ENCODE measurements at regions not wholly inside any gene's neighbourhood (a gene's known extent, or its start where the extent isn't known, plus 50 kb on each side); places are given as distances from the start of the nearest gene placed in this dataset.
"Not testable (repeated sequence)": the region's sequence is repeated elsewhere in the genome, so short reads cannot be mapped to it uniquely, and the experiment has no call there.

- no peak for DNase-seq
Observed at GRCh38 chr6:144544266-144544830, 259.2 kb downstream of the UTRN start.

- no peak for DNase-seq
Observed at GRCh38 chr6:144546807-144547206, 261.7 kb downstream of the UTRN start.

GRCh38 chr6:144547409-144547808 lies 262.3 kb downstream of the UTRN start:
- no peak for DNase-seq

- DNase-seq: no peak
Observed at GRCh38 chr6:144548536-144548935, 263.4 kb downstream of the UTRN start.

GRCh38 chr6:144549837-144550747 lies 265.0 kb downstream of the UTRN start:
- DNase-seq: no peak

GRCh38 chr6:144551339-144551738 lies 266.2 kb downstream of the UTRN start:
- DNase-seq: no peak

- DNase-seq: no peak
Observed at GRCh38 chr6:144555066-144555465, 269.9 kb downstream of the UTRN start.

GRCh38 chr6:144559865-144560593 lies 274.9 kb downstream of the UTRN start:
- DNase-seq: no peak

GRCh38 chr6:144561455-144562043 lies 276.4 kb downstream of the UTRN start:
- no peak for DNase-seq

GRCh38 chr6:144564202-144564601 lies 279.1 kb downstream of the UTRN start:
- no peak for DNase-seq

- DNase-seq: no peak
Observed at GRCh38 chr6:144566868-144567615, 281.9 kb downstream of the UTRN start.

- DNase-seq: no peak
Observed at GRCh38 chr6:144568241-144568640, 283.1 kb downstream of the UTRN start.

- DNase-seq: not testable (repeated sequence)
Observed at GRCh38 chr6:144572541-144572940, 287.4 kb downstream of the UTRN start.

- no peak for DNase-seq
Observed at GRCh38 chr6:144574796-144575195, 289.7 kb downstream of the UTRN start.

- DNase-seq: no peak
Observed at GRCh38 chr6:144575327-144575726, 290.2 kb downstream of the UTRN start.

- DNase-seq: no peak
Observed at GRCh38 chr6:144576871-144577270, 291.7 kb downstream of the UTRN start.

- DNase-seq: no peak
Observed at GRCh38 chr6:144578385-144579350, 293.5 kb downstream of the UTRN start.

- DNase-seq: no peak
Observed at GRCh38 chr6:144580039-144580438, 294.9 kb downstream of the UTRN start.

GRCh38 chr6:144580771-144581170 lies 295.6 kb downstream of the UTRN start:
- DNase-seq: no peak

- no peak for DNase-seq
Observed at GRCh38 chr6:144581812-144582537, 296.8 kb downstream of the UTRN start.
